Activated naive CD8-positive, alpha-beta T cell treated with anti-CD3 and anti-CD28 coated beads, Interleukin-2, amount 50 U/mL, for 24 hours (primary cell): ENCODE measurements at regions not wholly inside any gene's neighbourhood (a gene's known extent, or its start where the extent isn't known, plus 50 kb on each side); places are given as distances from the start of the nearest gene placed in this dataset.
"Not testable (repeated sequence)": the region's sequence is repeated elsewhere in the genome, so short reads cannot be mapped to it uniquely, and the experiment has no call there.

Experiments used
- ATAC-seq: fragments of 150-1000 bp; cut with Tn5 transposase; one replicate; pipeline ENCODE4 v1.10.0; 2021
- DNase-seq: peaks from one replicate; pipeline ENCODE4 v3.0.0; 2021
- H3K27ac Mint-ChIP-seq: one replicate; pipeline ENCODE4 v1.8.0; 2021; ENCODE audit warnings: mild to moderate bottlenecking, mixed read lengths
- H3K27me3 Mint-ChIP-seq: one replicate; pipeline ENCODE4 v1.8.0; 2021; ENCODE audit warnings: mixed read lengths
- H3K36me3 Mint-ChIP-seq: one replicate; pipeline ENCODE4 v1.8.0; 2021; ENCODE audit warnings: low read depth, mixed read lengths
- H3K4me1 Mint-ChIP-seq: one replicate; pipeline ENCODE4 v1.8.0; 2021; ENCODE audit warnings: mixed read lengths
- H3K4me3 Mint-ChIP-seq: one replicate; pipeline ENCODE4 v1.8.0; 2021; ENCODE audit warnings: mild to moderate bottlenecking, moderate library complexity, mixed read lengths
- H3K9me3 Mint-ChIP-seq: one replicate; pipeline ENCODE4 v1.8.0; 2021; ENCODE audit warnings: mixed read lengths

DNA sequence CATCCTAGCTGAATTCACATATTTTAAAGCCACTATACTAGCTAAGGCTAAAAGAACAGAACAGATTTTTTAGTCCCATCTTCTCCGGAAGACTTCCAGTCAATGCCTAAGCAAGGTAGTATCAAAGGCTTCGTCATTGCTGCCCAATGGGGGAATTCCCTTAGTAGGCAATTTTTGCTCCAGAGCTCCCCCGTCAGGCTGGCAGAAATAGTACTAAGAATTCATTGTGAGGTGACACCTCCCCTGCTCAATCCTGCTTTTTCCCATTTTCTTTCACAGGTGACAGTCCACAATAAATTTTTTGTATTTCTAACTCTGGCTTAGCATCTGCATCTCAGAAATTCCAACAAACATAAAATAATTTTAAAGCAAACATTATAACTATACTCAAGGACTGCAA is 52.8 kb upstream of the SRSF6 start:
- Mint-ChIP-seq H3K9me3 (peaks cover 3% of the 10 kb centered on the region), H3K27me3 (peaks cover 32% of the 10 kb centered on the region), H3K27ac (no peak overlapping the region), H3K4me3 (no peak overlapping the region), H3K4me1 (no peaks in the 10 kb centered on the region), H3K36me3 (no peaks in the 10 kb centered on the region)
- ATAC-seq: no peak
- DNase-seq: peak; percentile 53

DNA sequence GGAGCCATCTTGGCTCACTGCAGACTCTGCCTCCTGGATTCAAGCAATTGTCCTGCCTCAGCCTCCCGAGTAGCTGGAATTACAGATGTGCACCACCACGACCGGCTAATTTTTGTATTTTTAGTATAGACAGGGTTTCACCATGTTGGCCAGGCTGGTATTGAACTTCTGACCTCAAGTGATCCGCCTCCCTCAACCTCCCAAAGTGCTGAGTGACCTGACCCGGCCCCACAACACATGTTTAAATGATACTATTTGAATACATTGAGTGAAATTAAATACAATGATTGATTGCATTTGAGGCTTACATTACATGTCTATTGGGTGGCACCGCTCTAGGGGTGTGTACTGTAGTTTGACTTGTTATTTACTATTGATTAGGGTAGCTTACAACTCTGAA is 56.8 kb upstream of the SRSF6 start:
- peaks cover 11% of the 10 kb centered on the region for H3K27me3 Mint-ChIP-seq
- not testable (repeated sequence) for H3K27ac Mint-ChIP-seq, H3K4me1 Mint-ChIP-seq, DNase-seq, H3K4me3 Mint-ChIP-seq, H3K9me3 Mint-ChIP-seq, ATAC-seq, H3K36me3 Mint-ChIP-seq

DNA sequence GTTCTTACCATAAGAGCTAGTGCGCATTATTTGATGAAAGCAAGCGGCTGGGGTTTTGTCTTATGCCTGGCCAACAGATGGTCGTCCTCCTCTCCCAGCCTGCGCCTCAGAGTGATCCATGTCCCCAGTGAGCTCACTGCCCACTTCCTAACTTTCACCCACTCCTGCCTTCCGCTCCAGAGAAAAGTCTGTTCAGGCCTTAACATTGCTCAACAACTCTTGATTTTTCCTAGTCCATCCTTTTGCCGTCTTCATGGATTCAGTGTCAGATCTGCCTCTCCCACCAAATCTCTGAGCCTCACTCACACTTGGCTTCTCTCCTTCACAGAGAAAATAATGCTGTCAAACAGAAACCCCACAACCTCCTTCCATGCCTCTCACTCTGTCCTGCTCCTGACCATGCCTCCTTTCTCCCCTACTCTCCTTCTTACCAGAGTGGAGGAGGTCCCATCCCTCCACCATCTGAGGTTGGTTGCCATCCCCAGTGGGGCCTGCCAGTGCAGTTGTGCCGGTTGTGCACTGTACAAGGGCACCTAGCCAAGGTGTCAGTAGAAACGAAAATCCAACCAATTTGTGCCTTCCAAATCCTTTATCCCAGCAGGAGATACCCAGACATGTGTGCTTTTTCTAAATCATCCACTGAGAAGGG is 58.9 kb upstream of the SRSF6 start:
- H3K36me3 Mint-ChIP-seq: no peaks in the 10 kb centered on the region
- H3K4me3 Mint-ChIP-seq: no peak overlapping the region
- peaks cover 4% of the 10 kb centered on the region for H3K27me3 Mint-ChIP-seq
- ATAC-seq: no peak
- no peak for DNase-seq
- peaks cover 3% of the 10 kb centered on the region for H3K9me3 Mint-ChIP-seq
- H3K27ac Mint-ChIP-seq: no peak overlapping the region
- H3K4me1 Mint-ChIP-seq: no peaks in the 10 kb centered on the region

DNA sequence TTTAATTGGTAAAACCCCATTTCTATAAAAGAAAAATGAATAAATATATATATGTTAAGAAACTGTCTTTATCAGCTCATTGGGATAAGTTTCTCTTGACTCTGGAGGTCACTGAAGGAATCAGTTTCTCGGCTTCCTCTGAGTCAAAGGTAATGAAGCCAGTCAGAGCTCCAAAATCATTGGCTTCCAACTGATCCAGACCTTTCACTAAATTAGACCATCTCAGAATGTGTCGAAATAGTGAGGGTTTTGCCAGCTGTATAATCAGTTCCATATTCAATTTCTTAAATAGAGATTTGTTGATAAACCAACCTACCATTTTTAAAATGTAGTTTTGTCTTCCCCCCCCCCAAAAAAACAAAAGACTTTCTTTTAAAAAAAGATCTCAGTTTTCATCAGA is 60.5 kb upstream of the SRSF6 start:
- peaks cover 3% of the 10 kb centered on the region for H3K9me3 Mint-ChIP-seq
- H3K27ac Mint-ChIP-seq: no peak overlapping the region
- no peak for ATAC-seq
- H3K4me3 Mint-ChIP-seq: no peak overlapping the region
- H3K27me3 Mint-ChIP-seq: peaks cover 4% of the 10 kb centered on the region
- H3K4me1 Mint-ChIP-seq: no peaks in the 10 kb centered on the region
- DNase-seq: no peak
- no peaks in the 10 kb centered on the region for H3K36me3 Mint-ChIP-seq

DNA sequence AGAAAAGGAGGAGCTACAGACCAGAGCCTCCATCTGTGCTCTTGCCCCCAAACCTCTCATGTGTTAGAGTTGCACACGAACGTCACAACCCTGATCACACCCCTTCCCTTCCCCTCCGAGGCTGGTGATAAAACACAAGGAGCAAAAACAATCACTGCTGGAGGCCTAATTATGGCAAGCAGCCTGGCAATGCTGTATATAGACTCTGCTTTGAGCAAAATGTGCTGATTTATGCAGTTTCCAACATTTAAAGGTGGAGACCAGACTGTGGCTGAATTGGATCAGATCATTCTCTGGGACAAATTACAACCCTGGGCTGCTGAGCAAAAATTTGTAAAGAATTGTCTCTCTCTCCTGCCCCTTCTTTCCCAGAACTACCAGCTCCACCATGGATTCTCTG is 64.6 kb upstream of the SRSF6 start:
- no peaks in the 10 kb centered on the region for H3K36me3 Mint-ChIP-seq
- peaks cover 3% of the 10 kb centered on the region for H3K27me3 Mint-ChIP-seq
- DNase-seq: no peak
- H3K4me1 Mint-ChIP-seq: no peaks in the 10 kb centered on the region
- ATAC-seq: no peak
- H3K27ac Mint-ChIP-seq: no peak overlapping the region
- H3K9me3 Mint-ChIP-seq: peaks cover 3% of the 10 kb centered on the region
- H3K4me3 Mint-ChIP-seq: no peak overlapping the region

DNA sequence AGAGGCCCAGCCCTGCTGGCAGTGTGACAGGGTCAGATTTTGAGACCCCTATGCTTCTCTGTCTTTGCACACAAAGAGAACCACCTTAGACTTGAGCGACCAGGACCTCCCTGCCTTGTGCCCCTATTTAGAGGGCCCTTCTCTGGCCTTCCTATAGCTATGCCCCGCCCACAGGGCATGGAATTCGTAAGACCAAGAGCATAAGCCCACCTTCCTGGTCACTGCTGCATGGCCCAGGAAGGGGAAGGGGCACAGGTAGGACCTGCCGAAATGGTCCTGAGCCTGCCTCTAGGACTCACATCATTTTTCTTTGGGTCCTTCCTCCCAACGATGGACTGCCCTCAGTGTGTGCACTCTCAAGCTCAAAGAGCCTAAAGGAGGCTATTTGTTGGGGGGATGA is 65.1 kb upstream of the SRSF6 start:
- peaks cover 5% of the 10 kb centered on the region for H3K27me3 Mint-ChIP-seq
- no peak for DNase-seq
- H3K4me3 Mint-ChIP-seq: no peak overlapping the region
- no peak for ATAC-seq
- H3K4me1 Mint-ChIP-seq: no peaks in the 10 kb centered on the region
- H3K27ac Mint-ChIP-seq: no peak overlapping the region
- H3K36me3 Mint-ChIP-seq: no peaks in the 10 kb centered on the region
- H3K9me3 Mint-ChIP-seq: peaks cover 3% of the 10 kb centered on the region

DNA sequence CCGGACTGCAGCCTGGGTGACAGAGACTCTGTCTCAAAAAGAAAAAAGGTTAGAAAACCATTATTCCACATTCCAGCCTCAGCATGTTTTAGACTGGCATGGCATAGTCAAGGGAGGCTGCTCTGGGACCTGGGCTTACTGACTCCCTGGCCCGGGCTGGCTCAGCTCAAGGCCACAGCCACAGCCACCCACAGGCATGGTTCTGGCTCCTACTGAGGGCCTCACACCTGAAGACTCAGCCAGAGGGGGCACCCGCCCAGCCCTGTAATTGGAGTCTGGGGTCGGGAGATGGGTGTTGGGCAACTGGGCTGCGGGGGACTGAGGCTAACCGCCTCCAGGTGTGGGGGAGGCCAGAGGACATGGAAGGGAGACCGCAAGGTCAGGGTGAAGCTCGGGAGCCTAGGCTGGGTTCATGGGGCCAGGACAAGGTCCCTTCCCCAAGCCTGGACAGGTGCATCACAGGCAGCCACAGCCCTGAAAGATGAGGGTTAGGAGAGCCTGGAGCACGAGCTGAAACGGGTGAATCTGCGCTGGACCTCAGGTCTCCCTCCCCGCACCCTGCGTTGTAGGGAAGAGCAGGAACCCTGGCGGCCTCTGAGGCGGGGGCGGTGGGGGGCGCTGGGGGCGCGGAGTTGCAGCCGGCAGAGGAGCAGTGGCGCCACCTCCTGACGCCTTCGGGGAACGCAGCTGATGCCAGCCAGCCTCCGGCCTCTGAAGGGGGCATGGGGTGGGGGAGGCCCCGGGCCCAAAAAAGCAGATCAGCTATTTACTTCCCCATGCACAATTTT is 67.7 kb upstream of the SRSF6 start:
- H3K36me3 Mint-ChIP-seq: no peaks in the 10 kb centered on the region
- DNase-seq (peak; percentile 35), ATAC-seq (no peak)
- H3K27me3 Mint-ChIP-seq: peaks cover 5% of the 10 kb centered on the region
- H3K27ac Mint-ChIP-seq: no peak overlapping the region
- H3K4me1 Mint-ChIP-seq: no peaks in the 10 kb centered on the region
- H3K4me3 Mint-ChIP-seq: no peak overlapping the region
- H3K9me3 Mint-ChIP-seq: peaks cover 7% of the 10 kb centered on the region

DNA sequence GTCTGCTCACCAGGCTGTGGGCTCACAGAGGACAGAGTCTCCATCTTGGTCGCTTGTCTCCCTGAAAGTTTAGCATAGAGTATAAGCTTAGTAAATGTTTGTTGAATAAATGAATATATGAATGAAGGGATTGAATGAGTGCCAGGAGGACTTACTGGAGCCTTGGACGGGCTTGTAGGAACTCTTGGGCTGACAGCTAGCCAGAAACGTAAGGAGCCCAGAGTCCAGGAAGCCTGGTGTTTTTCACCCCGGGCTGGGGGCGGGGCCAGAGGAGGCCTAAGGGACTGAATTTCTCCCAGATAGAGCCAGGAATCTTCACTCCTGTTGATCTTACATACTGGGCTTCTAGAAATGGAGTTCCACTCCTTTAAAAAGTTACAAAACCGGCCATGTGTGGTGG is 68.5 kb upstream of the SRSF6 start:
- no peak for ATAC-seq
- H3K27me3 Mint-ChIP-seq: peaks cover 8% of the 10 kb centered on the region
- H3K27ac Mint-ChIP-seq: no peak overlapping the region
- H3K9me3 Mint-ChIP-seq: peaks cover 4% of the 10 kb centered on the region
- no peak for DNase-seq
- no peaks in the 10 kb centered on the region for H3K36me3 Mint-ChIP-seq
- no peaks in the 10 kb centered on the region for H3K4me1 Mint-ChIP-seq
- H3K4me3 Mint-ChIP-seq: no peak overlapping the region

DNA sequence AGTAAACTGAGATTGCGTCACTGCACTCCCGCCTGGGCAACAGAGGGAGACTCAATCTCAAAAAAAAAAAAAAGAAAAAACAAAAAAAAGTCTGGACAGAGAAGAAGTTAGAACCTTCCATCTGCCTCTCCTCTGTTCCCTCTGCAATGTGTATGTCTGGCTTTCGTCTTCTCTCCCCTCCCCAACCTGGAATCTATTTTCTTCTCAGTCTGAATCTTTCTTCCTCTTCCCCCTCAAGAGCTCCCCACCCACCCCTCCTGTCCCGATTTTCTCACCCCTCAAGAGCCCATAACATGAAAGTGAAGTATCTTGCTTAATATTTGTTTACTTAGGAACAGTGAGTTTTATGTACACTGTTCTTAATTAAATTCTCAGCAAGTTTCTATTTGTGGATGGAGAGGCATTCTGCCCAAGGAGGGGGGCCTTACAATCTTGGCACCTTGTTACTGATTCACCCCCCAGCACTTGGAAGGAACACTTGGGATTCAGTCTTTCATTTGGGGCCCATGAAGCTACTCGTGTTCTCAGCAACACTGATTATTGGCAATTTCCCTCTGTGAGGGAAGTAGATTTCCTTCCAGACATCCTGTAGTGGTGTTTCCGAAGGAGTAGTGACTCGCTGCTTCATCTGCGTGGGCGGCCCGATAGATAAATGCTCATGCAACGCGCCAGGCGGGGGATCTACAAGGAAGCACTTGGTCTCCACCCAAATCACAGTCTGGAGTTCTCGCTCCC is 69.3 kb upstream of the SRSF6 start:
- H3K4me1 Mint-ChIP-seq: no peaks in the 10 kb centered on the region
- DNase-seq: no peak
- H3K4me3 Mint-ChIP-seq: no peak overlapping the region
- H3K9me3 Mint-ChIP-seq: peaks cover 4% of the 10 kb centered on the region
- peaks cover 13% of the 10 kb centered on the region for H3K27me3 Mint-ChIP-seq
- no peak for ATAC-seq
- H3K36me3 Mint-ChIP-seq: no peaks in the 10 kb centered on the region
- H3K27ac Mint-ChIP-seq: no peak overlapping the region

DNA sequence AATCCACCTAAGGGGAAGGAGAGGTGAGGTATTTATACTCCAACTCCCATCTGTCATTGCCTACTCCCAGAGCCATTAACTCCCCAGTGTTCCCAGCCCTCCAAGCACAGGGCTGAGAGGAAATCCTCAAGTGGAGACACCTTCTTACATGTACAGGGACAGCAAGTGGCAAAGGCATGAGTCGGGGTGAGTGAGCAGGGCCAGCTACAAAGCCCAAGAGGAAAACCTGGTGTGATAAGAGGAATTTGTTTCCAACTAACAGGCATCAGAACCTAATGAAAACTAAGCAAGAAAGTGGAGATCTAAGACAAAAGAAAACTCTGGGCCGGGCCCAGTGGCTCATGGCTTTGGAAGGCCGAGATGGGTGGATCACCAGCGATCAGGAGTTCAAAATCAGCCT is 70.0 kb upstream of the SRSF6 start:
- no peak for ATAC-seq

DNA sequence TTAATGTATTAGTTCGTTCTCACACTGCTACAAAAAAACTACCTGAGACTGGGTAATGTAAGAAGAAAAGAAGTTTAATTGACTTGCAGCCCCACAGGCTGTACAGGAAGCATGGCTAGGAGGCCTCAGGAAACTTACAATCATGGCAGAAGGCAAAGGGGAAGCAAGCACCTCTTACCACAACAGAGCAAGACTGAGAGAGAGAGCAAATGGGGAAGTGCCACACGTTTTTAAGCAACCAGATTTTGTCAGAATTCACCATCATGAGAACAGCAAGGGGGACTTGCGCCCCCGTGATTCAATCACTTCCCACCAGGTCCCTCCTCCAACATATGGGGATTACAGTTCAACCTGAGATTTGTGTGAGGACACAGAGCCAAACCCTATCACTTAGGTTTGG is 70.8 kb upstream of the SRSF6 start:
- Mint-ChIP-seq H3K4me3 (no peak overlapping the region), H3K36me3 (no peaks in the 10 kb centered on the region), H3K27ac (no peak overlapping the region), H3K9me3 (peaks cover 4% of the 10 kb centered on the region), H3K4me1 (no peaks in the 10 kb centered on the region), H3K27me3 (peaks cover 13% of the 10 kb centered on the region)
- DNase-seq (no peak), ATAC-seq (no peak)

More for the DNA sequence above, 70.0 kb upstream of the SRSF6 start:
- Mint-ChIP-seq H3K27ac (no peak overlapping the region), H3K9me3 (peaks cover 4% of the 10 kb centered on the region), H3K36me3 (no peaks in the 10 kb centered on the region), H3K4me1 (no peaks in the 10 kb centered on the region), H3K4me3 (no peak overlapping the region), H3K27me3 (peaks cover 13% of the 10 kb centered on the region)
- no peak for DNase-seq

DNA sequence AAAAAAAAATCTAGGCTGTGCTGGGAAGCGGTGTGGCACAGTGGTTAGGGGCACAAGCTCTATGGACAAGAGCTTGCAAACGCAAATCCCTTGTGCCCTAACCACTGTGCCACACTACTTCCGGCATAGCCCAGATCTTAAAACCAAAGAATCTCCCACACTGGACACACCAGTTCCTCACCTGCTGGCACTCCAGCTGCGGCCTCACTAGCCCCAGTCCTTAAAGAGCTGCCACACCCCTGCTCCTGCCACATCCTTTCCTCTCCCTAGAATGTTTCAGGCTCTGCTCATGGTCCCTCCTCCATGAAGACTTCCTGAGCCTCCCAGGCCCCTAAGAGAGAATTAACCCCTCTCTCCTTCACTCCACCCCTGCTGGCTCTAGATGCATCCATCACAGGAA is 71.8 kb upstream of the SRSF6 start:
- Mint-ChIP-seq H3K9me3 (peaks cover 4% of the 10 kb centered on the region), H3K27ac (no peak overlapping the region), H3K27me3 (peaks cover 16% of the 10 kb centered on the region), H3K36me3 (no peaks in the 10 kb centered on the region), H3K4me1 (peaks cover 6% of the 10 kb centered on the region), H3K4me3 (no peak overlapping the region)
- ATAC-seq (no peak), DNase-seq (no peak)

DNA sequence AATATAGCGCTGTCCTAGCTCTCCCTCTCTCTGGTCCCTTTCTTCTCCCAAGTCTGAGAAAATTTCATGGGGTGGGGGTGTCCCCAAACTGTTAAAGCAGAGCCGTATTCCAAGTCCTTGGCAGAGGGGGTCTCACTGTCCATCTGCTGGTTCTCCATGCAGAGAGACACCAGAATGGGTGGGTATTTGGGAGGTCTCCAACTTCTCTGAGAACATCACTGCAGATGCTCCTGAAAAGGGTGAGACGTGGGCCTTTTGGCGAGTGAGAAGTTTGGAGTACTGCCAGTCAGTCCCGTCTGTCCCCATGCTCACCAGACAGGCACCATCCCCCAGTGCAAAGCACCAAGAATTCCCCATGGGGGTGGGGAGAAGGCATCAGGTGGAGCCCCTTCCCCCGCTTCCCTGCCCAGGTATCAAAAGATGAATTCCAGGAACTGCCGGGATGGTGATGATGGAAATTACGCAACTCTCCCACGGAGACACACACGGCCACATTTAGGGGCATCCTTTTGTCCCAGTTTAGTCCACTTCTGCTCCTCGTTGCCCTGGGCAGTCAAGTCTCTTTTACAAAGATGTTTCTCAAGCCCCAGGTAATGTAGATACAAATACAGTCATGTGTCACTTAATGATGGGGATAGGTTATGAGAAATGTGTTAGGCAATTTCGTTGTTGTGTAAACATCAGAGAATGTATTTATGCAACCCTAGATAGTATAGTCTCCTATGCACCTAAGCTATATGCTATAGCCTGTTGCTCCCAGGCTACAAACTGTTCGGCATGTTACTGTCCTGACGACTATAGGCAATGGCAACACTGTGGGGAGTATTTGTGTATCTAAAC is 73.4 kb upstream of the SRSF6 start:
- Mint-ChIP-seq H3K4me3 (no peak overlapping the region), H3K4me1 (peaks cover 6% of the 10 kb centered on the region), H3K9me3 (peaks cover 4% of the 10 kb centered on the region), H3K27me3 (peaks cover 21% of the 10 kb centered on the region), H3K27ac (no peak overlapping the region), H3K36me3 (no peaks in the 10 kb centered on the region)
- no peak for DNase-seq
- ATAC-seq: no peak

DNA sequence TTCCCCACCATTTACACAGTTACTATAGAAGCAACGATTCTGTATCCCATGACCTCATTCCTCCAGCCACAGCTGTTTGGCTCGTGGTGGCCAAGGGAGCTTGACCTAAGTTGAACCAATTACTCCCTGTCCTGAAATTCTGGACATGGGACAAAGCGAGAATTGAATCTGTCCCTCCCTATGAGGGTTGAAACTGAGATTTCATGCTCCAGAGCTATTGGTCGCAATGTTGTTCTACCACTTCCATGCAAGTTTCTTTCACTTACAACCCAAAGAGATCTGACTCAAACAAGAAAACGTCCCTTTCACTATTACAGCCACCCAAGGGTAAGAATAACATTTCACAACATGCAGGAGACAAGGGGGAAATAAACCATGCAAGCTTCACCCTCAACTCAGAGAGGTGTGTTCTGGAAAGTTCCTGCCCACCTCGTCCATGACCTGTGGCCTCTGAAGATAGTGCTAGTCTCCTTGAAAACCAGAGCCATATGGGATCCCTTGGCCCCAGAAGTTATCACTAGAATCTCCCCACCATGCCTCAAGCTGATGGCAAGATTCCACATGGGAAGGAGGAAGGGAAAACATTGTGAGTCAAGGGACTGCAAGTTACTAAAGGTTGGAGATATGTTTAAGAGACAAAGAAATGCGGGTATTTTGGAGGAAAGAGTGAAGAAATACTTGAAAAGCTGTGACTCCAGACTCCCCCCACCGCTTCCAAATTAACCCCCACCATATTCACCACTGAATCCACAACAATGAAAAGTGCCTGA is 74.5 kb upstream of the SRSF6 start:
- Mint-ChIP-seq H3K9me3 (peaks cover 4% of the 10 kb centered on the region), H3K36me3 (no peaks in the 10 kb centered on the region), H3K27me3 (peaks cover 23% of the 10 kb centered on the region), H3K4me3 (no peak overlapping the region), H3K27ac (no peak overlapping the region), H3K4me1 (peaks cover 6% of the 10 kb centered on the region)
- ATAC-seq (no peak), DNase-seq (no peak)
